Cardiac septum (tissue), 1 donor: ENCODE measurements at regions not wholly inside any gene's neighbourhood (a gene's known extent, or its start where the extent isn't known, plus 50 kb on each side); places are given as distances from the start of the nearest gene placed in this dataset.
"Not testable (repeated sequence)": the region's sequence is repeated elsewhere in the genome, so short reads cannot be mapped to it uniquely, and the experiment has no call there.

Experiments
- DNase-seq: peaks from one replicate; pipeline ENCODE4 v3.0.0-alpha.2; 2020; ENCODE audit warnings: low spot score
- intact Hi-C: fragments of 100-400 bp; cut with DNase I; formaldehyde crosslinking; loops from one replicate; pipeline ENCODE4 v1.14.0; 2022
- donor health status: DM: no; HTN: no; CAD: no.

DNA sequence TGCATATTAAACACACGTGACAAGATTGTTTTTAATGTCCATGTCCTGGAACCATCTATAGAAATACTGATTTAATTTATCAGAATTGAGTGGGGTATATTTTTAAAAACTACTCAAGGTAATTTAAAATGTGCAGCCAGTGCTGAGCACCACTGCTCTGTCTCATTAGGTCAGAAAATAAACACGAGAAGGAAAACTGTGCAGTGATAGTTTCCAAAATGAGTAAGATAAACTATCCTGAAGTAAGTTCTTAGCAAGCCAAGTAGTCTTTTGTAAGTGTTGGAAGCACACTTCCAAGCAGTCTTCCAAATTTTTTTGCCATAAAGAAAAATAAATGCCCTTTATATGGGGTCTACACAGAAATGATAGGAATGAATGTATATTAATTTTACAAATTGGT is 93.8 kb upstream of the DNAJC10 start:
- intact Hi-C loops: no loop called here
- no peak for DNase-seq

DNA sequence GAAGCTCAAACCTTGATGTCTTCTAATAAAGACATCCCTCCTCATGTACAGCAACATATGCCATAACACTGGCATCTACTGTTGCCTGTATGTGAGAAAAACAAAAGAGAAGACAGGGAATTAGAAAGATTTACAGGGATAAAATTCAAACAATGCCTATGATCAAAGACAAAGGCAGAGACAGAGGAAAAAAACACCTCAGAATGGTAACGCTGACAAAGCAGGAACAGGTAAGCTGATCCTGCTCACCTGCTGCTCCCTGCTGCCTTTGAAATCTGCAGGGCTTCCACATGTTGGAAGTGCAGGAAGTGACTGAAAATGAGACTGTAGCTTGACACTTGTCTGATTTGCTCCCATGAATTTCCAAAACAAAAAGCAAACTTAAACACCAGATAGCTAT is 90.2 kb upstream of the DNAJC10 start:
- intact Hi-C loops: no loop called here
- DNase-seq: no peak

DNA sequence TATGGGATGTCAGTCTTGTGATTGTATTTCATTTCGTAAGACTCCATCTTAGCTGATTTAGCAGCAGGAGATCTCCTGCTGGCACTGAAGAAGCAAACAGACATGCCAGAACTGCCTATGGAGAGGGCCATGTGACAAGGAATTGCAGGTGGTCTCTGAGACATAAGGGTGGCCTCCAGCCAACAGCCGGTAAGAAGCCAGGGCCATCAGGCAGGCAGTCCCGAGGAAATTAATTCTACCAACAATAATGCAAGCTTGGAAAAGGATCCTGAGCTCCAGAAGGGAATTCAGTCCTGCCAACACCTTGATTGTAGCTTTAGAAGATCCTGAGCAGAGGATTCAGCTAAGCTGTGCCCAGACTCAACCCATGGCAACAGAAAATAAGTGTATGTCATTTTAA is 87.1 kb upstream of the DNAJC10 start:
- DNase-seq: no peak
- intact Hi-C loops: no loop called here

DNA sequence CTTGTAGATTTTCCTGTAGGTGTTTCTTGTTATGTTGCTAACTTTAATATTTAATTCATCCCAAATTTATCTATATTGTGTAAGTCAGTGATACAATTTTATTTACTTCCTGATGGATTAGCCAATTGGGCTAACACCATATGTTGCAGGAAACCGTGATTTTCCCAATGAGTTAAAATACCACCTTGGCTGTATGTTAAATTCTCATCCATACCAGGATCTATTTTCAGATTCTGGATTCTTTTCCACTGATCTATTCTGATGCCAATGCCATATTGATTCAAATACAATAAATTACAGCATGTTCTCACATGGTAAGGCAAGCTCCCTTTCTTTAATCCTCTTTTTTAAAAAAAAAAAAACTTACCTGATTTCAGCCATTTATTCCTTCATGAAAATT is 85.8 kb upstream of the DNAJC10 start:
- intact Hi-C loops: no loop called here
- no peak for DNase-seq

DNA sequence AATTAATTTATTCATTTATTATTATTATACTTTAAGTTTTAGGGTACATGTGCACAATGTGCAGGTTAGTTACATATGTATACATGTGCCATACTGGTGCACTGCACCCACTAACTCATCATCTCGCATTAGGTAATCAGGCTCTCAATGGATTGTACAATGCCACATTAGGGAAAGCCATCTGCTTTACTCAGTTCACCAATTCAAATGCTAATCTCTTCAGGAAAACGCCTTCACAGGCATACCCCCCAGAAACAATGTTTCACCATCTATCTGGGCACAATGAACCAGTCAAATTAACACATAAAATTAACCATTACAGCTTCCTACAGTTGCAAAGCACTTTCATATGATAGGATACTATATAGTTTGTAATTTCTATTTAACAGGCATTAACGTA is 84.8 kb upstream of the DNAJC10 start:
- no peak for DNase-seq
- intact Hi-C loops: no loop called here

DNA sequence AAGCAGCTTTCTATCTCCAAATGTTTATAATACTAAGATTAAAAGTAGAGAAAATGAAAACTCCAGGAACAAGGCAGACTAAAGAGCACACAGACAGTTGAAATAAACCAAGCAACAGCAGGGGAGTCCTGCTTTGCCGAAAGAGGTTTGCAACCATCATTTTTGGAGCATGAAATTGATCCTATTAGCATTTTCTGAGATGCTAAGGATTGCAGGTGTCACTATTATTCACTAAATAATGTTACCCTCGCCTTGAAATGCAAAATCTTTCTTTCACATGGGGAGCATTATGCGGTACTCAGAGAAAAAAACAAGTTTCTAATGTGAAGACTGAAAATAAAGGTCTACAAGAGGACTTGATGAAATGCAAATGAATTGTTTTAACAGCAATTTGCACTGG is 81.7 kb upstream of the DNAJC10 start:
- DNase-seq: no peak
- intact Hi-C loops: no loop called here

DNA sequence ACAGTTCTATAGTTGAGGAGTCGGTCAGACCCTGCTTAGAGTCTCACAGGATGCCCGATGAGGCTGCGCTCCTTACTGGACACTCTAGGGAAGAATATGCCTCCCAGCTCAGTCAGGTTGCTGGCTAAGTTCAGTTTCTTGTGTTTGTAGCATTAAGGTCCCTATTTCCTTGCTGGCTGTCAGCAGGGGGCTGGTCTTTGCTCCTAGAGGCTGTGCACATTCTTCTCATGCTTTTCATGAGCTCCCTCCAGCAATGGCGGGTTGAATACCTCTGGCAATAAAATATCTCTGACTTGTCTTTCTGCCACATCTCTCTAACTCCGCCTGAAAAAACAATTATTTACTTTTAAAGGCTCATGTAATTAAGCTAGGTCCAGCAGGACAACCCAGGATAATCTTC is 79.4 kb upstream of the DNAJC10 start:
- intact Hi-C loops: no loop called here
- DNase-seq: no peak

DNA sequence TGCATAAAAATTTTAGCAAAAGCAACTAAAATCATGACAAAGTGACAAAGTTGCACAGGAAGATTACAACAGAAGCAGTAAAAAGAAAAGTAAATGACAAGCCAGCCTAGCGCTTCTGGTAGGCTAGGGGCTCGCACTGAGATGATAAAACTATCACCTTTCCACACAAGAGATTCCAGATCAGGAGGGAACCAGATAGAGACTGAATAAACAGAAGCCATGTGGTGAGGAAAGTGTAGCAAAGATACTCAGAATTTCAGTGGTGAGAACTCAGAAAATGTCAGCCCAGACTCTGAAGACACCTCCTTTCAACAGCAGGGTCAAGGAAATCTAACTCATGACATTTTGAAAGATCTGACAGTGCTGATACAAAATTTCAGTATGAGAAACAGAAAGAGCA is 77.4 kb upstream of the DNAJC10 start:
- intact Hi-C loops: no loop called here

DNA sequence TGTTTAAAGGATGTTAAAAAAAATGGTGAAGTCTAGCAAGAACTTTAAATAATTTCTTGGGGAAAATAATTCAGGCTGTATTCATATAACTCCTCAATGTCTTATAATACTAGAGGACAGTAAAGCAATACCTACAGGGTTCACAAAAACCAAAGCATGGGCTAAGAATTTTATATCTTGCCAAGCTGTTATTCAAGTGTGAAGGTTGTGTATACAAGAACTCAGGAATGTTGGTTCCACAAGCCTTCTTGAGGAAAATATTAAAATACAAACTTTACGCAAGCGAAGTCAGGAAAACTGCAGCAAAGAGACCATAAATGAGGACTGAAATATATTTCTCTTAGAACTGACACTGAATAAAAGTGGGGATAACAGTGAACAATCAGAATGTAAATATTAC is 76.1 kb upstream of the DNAJC10 start:
- no peak for DNase-seq
- intact Hi-C loops: loop anchor here (10.0 kb wide), 1 partner anchor 335 kb away; no protein-coding TSS in a partner anchor

More for the DNA sequence above, 77.4 kb upstream of the DNAJC10 start:
- DNase-seq: no peak

DNA sequence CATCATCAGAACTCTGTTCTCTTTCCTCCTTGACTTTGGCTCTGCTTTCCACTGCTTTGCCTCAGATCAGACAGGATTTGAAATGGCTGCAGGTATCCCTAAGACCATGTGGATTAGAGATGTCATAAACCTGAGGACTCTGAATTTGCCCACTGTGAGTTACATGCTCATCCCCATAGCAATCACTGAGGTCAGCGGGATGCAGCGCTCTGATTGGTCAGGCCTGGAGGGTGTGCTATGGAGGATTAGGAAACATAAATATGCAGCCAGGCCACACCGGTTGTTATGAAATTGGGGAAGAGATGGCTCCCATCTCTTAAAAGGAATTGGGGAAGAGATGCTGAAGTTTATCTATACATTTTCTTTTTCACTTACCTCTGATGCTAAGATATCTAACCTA is 73.7 kb upstream of the DNAJC10 start:
- intact Hi-C loops: loop anchor here (10.0 kb wide), 1 partner anchor 338 kb away; no protein-coding TSS in a partner anchor
- no peak for DNase-seq

DNA sequence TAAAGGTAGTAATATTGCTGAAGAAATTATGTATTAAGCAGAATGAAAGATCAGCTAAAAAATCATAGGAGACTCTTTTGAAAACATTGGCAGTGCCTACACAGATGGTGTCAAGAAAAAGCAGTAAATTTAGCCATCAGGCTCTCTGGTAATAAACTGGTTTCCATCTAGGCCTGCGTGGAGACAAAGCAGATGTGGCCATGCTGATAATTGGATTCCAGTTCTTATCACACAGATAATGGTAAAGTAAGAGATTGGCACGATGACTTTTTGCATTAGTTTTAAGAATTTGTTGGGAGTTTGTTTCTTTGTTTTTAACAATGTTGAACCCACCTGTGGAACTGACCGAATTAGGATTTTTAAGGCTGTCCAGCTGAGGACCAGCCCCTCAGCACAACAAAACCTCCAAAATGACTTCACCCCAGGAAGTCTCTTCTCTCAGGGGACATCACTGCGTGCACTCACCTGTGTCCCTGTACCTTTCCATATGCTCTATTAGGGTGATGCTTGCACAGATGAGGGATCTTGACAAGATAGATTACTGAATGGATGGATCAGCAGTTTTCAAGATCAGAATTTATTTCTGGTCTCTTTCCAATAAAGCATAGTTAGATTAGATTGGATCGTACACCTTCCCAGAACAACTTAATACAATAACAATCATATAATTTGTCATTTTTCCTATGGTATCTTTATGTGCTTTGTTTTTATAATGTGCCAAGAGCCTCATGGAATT is 69.1 kb upstream of the DNAJC10 start:
- DNase-seq: no peak
- intact Hi-C loops: loop anchor here (10.0 kb wide), 1 partner anchor 342 kb away; no protein-coding TSS in a partner anchor

DNA sequence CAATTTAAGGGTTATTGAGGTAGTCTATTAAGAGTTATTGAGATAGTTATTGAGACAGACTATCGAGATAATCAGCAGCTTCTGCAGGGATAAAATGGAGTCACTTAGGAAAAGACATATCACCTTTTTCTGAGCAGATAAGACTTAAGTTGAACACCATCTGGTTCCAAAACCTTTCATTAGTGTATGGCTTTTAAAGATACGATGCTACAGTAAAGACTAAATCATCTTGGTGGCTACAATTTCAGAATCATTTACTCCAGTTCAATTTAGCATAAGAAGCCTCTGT is 68.6 kb upstream of the DNAJC10 start:
- intact Hi-C loops: loop anchor here (10.0 kb wide), 1 partner anchor 343 kb away; no protein-coding TSS in a partner anchor
- DNase-seq: no peak

DNA sequence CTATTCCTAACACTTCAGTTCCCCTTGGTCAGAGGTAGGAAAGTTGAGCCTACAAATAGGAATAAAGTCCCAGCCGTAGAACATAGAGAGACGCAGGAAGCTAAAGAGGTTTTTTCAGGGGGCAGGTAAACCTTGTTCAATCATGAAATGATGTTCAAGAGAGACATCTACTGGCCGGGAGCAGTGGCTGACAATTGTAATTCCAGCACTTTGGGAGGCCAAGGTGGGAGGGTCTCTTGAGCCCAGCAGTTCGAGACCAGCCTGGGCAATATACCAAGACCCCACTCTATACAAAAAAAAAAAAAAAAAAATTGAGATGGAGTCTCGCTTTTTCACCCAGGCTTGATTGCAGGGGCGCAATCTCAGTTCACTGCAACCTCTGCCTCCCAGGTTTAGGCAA is 66.7 kb upstream of the DNAJC10 start:
- intact Hi-C loops: loop anchor here (10.0 kb wide), 1 partner anchor 345 kb away; no protein-coding TSS in a partner anchor

DNA sequence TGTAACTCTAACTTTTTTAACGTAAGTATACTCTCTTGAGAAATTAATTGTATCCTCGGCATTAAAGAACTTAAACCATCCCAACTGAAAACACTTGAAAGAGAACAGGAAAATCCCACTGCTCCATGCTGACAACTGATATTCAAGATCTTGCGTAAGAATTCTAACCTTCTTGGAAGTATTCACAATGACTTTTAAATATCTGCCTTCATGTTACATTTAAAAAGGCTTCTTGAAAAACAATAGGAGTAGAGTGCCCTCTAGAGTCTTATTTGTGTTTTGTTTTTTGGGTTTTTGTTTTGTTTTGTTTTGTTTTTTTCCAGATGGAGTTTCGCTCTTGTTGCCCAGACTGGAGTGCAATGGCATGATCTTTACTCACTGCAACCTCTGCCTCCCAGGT is 65.4 kb upstream of the DNAJC10 start:
- DNase-seq: no peak
- intact Hi-C loops: loop anchor here (1.0 to 10.0 kb wide), 5 partner anchors 408 to 906 kb away; partner anchors contain the start of gene PPP1R1C

More for the DNA sequence above, 66.7 kb upstream of the DNAJC10 start:
- DNase-seq: no peak

DNA sequence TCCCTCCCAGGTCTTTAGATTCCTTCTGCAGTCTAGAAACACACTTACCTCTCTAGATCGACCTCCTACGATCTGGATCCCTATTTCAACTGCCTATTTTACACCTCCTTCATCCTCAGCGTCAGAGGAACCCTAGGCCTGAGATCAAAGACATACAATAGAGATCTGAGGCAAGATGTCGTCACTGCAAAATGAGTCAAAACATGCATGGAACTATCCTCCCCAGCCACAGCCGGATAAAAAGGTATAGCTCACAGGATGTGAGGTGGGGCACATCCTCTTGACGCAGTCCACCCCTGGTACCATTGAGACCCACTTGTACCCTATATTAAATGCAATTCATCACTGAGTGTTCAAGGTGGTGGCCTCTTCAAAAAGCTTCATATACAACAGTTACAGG is 63.7 kb upstream of the DNAJC10 start:
- DNase-seq: no peak
- intact Hi-C loops: loop anchor here (5.0 to 10.0 kb wide), 4 partner anchors 410 to 908 kb away; partner anchors contain the start of gene PPP1R1C

DNA sequence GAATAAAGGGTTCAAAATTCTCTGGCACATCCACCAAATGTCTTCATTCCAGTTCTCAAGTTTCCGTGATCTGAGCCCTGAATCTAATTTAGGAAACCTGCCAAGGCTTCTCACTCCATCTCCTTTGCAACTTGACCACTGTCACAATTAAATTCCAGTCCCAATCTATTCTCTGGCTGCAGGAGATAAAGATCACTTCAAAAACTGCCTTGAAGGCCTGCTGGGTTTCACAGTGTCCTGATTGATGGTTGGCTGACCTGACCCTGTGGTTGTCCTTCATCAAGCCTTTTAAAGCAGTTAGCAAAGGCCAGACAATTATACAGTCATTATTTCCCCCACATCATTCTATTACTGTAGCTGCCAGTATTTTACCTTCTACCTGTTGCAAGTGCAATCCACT is 60.3 kb upstream of the DNAJC10 start:
- intact Hi-C loops: loop anchor here (10.0 kb wide), 3 partner anchors 561 to 911 kb away; partner anchors contain the start of gene PPP1R1C
- DNase-seq: no peak

DNA sequence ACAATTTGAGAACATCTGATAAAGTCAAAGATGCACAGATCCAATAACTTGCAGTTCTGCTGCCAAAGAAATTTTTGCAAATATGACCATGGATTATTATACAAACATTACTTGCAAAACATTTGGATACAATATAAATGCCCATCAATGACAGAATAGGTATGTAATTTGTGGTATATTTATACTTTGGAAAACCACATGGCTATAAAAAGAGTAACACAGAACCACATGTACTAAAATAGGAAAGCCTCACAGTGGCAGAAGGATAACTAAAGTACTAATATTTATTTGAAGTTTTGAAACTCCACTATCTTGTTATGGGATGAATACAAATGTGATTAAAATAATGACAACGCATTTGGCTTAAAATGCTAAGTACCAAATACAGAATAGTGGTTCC is 51.8 kb upstream of the DNAJC10 start:
- no peak for DNase-seq
- intact Hi-C loops: no loop called here

DNA sequence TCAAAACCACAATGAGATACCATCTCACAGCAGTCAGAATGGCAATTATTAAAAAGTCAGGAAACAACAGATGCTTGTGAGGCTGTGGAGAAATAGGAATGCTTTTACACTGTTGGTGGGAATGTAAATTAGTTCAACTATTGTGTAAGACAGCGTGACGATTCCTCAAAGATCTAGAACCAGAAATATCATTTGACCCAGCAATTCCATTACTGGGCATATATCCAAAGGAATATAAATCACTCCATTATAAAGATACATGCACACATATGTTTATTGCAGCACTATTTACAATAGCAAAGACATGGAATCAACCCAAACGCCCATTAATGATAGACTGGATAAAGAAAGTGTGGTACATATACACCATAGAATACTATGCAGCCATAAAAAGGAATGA is 50.6 kb upstream of the DNAJC10 start:
- intact Hi-C loops, DNase-seq: not testable (repeated sequence)
